ENCODE measurements at regions not wholly inside any gene's neighbourhood (a gene's known extent, or its start where the extent isn't known, plus 50 kb on each side); places are given as distances from the start of the nearest gene placed in this dataset.
"Not testable (repeated sequence)": the region's sequence is repeated elsewhere in the genome, so short reads cannot be mapped to it uniquely, and the experiment has no call there.

DNA sequence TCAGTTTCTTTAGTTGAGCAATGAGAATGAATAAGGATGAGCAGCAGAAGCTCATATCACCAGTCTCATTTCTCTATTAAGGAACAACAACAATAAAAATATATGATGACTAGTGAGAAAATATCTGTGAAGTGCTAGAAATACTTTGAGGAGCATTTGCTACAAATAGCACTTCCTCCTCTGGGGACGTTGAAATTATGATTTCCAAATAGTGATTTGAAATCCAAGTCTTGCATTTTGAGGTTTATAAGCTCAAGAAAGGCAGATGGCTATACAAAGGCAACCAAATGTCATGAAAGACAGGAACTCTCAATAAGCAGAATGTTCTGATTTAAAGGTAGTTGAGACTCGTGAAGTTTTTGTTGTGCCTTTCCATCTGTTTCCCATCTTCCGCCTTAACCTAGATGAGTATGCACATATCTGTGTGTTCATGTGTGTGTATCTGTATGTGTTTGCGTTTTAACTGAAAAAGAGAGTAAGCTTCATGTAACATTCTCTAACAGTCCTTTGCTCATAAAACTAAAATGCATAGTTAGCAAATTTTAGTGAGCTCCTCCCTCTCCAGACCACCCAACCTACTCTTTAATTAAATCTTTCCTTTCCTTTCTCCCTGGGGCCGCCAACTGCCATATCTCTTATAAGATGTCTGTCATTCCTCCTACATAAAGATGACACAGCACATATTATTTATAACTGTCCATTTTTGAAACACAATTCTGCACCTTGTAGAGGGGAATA is 222.6 kb upstream of the RASGEF1B start:
- no peak for DNase-seq (ENCODE audit: low read depth in 4 of 4, low spot score in 3 of 4)

DNA sequence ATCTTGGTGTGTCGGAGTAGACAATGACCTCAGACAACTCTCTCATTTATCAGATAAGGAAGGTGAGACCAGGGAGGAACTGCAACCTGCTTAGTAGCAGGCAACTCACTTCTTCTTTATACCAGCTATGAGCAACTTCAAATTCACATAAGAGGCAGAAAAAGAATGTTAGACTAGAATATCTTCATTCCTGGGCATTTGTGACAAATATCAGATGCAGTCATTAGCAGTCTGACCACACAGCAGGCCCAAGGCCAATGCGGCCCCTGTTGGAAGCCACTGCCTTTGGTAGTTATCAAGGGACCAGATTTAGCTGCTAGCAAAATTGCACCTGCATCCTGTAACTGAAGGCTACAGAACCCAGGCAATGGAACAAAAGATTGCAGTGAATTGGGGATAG is 219.2 kb upstream of the RASGEF1B start:
- DNase-seq (ENCODE audit: low read depth in 4 of 4, low spot score in 3 of 4): no peak

- DNase-seq (ENCODE audit: low read depth in 4 of 4, low spot score in 3 of 4): no peak
These were observed 216.4 kb upstream of the RASGEF1B start for GRCh38 chr4:81688085-81688484.

DNA sequence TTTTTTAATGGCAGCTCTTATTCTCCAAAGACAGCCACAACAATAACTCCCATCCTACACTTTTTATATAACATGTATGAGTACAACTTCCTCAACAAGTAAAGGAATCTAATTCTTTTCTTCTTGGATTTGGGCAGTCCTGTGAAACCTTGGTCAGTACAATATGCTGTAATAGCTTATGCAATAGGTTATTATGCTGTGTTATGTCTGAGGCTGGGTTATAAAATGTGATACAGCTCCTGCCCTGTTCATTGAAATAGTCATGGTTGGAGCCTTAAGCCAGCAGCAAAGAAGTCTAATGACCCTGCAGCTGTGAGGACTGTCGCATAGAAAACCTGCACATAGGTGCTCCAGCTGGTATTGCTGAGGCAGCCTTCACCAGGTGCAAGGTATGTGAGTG is 215.8 kb upstream of the RASGEF1B start:
- DNase-seq (ENCODE audit: low read depth in 4 of 4, low spot score in 3 of 4): no peak

GRCh38 chr4:81685104-81685503 is 213.4 kb upstream of the RASGEF1B start:
- no peak for DNase-seq (ENCODE audit: low read depth in 4 of 4, low spot score in 3 of 4)

DNA sequence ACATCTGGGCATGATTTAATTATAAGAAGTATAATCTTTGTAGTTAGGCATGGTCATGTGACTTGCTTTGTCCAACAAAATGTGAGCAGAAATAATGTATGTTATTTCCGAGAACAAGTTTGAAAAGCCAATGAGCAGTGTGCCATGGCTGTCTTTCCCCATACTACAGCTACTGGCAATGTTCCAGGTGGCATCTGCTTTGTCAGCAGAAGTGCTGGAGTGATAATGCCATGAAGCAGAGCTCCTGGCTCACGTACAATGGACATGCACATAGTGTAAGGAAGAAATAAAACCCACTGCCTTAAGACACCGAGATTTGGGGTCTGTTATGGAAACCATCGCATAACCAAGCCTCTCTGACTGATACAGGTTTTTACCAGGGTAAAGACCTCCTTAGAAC is 212.6 kb upstream of the RASGEF1B start:
- no peak for DNase-seq (ENCODE audit: low read depth in 4 of 4, low spot score in 3 of 4)

DNA sequence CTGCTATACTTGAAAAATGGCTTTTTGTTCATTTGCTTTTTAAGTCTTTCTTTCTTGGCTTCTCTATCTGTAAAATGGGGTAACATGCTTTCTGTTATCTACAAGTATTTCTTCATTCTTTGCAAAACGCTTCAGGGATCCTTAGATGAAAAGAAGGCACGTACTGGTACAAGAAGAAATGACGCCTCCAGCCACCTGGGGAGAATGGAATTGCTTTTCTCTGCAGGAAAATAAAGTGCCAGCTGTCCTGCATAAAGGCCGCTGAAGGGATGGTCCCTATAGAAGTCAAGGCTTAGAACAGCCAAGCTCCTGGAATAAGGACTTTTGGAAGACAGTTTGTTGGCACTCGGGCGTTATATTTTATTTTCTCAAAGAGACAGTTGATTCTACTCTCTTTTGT is 210.8 kb upstream of the RASGEF1B start:
- no peak for DNase-seq (ENCODE audit: low read depth in 4 of 4, low spot score in 3 of 4)

DNA sequence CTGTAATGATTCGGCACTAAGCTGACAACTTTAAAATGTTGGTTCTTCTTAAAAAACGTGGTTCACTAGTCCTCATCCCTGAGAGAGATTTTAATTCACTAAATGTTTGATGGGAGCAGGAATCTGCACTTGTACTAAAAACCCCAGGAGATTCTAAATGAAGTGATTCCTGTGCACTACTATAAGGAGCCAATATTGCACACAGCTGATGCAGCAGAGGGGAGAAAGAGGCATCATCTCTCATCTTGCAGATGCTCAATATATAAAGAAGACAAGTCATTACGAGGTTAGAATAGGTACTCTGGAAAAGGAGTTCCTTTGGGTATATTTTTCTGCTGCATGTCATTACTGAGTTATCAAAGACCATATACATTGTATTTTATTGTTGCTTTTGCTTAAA is 207.6 kb upstream of the RASGEF1B start:
- DNase-seq (ENCODE audit: low read depth in 4 of 4, low spot score in 3 of 4): no peak

DNA sequence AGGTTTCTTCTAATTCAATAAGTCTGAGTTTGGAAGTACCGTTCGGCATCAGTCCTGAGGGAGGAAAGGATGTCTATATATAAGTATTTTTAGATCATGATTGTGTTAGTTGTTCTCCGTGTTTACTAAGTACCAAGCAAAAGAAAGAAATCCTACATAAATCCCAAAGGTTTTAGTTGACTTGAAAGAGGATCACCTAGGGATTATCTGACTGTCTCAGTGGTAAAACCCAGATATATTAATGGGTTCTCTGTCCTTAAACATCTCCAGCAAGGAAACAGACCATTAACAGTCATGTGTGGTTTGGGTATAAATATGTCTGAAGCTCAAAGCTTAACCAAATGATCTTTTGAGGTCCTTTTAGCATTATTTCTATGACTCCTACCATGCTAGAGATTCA is 207.1 kb upstream of the RASGEF1B start:
- no peak for DNase-seq (ENCODE audit: low read depth in 4 of 4, low spot score in 3 of 4)

- DNase-seq (ENCODE audit: low read depth in 4 of 4, low spot score in 3 of 4): no peak
These were observed 204.8 kb upstream of the RASGEF1B start for GRCh38 chr4:81676537-81676936.

GRCh38 chr4:81675791-81676393 is 204.2 kb upstream of the RASGEF1B start:
- no peak for DNase-seq (ENCODE audit: low read depth in 4 of 4, low spot score in 3 of 4)

GRCh38 chr4:81673961-81674360 is 202.3 kb upstream of the RASGEF1B start:
- DNase-seq (ENCODE audit: low read depth in 4 of 4, low spot score in 3 of 4): no peak

DNA sequence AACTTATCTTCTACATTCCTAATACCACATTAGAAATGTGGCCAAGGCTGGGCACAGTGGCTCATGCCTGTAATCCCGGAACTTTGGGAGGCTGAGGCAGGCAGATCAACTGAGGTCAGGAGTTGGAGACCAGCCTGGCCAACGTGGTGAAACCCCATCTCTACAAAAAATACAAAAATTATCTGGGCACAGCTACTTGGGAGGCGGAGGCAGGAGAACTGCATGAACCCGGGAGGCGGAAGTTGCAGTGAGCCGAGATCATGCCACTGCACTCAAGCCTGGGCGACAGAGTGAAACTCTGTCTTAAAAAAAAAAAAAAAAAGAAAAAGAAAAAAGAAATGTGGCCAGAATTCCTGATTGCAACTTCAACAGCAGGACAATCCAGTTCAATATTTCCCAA is 196.6 kb upstream of the RASGEF1B start:
- DNase-seq (ENCODE audit: low read depth in 4 of 4, low spot score in 3 of 4): not testable (repeated sequence)

- no peak for DNase-seq (ENCODE audit: low read depth in 4 of 4, low spot score in 3 of 4)
These were observed 195.8 kb upstream of the RASGEF1B start for GRCh38 chr4:81667539-81667938.

DNA sequence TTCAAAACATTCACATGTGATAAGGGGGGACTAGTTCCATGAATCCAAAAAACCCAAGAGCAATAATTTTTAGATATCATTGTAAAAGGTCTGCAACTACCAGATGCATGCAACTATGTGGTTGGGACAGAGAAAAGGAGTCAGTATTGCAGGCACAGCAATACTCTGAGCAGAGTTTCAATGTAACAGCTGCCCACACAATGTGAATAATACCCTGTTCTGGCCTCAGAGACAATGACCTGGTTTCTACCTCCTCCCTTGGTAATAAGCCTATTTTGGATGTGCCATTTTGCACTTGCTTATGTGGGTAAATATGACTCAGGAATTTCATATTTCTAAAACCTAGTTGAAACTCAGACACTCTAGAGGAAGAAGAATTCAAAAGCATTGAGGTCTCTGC is 194.8 kb upstream of the RASGEF1B start:
- DNase-seq (ENCODE audit: low read depth in 4 of 4, low spot score in 3 of 4): no peak

DNA sequence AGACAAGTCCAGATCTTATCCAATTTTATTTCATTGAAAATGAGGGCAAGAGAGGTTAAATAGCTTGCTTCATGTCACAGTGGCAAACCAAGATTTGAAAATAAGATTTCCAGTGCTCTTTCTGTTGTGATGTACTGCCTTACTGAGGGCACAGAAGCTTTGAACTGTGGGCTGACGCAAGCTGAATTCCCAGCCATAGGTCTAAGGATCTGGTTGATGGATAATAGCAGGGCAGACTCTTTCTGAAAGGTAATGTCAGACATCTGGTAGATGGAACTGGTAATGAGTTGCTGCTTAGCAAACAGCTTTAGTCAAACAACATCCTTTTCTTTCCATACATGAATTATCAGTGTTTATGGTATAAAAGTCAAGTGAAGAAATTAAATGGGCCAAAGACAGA is 193.9 kb upstream of the RASGEF1B start:
- DNase-seq (ENCODE audit: low read depth in 4 of 4, low spot score in 3 of 4): no peak

GRCh38 chr4:81665045-81665444 is 193.3 kb upstream of the RASGEF1B start:
- DNase-seq (ENCODE audit: low read depth in 4 of 4, low spot score in 3 of 4): no peak

DNA sequence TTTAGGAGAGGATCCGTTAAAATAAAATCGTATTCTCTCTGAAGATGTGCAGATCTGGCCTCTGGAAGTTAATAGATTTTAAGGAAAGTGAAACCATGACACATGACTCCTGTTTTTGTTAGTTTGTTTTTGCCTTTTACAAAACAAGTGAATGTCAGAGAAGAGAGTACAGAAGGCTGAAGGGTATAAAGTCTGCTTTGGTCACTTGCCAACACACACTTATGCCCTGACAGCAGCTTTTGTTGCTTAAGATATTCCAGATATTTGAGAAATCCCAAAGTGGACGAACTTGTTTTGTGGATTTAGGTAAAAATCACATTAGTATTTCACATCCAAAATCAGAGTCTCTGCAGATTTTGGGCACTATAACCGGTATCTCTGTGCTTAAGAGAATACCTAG is 192.4 kb upstream of the RASGEF1B start:
- no peak for DNase-seq (ENCODE audit: low read depth in 4 of 4, low spot score in 3 of 4)

DNA sequence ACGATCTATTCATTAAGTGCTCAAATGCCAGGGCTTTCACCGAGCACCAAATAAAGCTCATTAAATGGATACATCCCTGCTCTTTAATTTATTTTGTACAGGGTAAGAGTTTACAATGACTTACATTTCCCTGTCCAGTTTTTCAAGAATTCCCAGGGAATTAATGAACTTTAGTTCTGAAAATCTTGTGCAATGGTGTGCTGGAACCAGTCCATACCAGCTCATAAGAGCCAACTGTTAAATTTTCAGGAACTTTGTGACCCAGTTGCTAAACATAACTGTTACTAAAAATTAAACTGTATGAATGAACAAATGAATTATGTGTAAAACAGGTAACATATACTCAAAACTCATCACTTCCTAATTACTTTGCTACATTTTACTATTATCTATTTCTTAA is 191.7 kb upstream of the RASGEF1B start:
- DNase-seq (ENCODE audit: low read depth in 4 of 4, low spot score in 3 of 4): no peak

- no peak for DNase-seq (ENCODE audit: low read depth in 4 of 4, low spot score in 3 of 4)
These were observed 187.3 kb upstream of the RASGEF1B start for GRCh38 chr4:81659051-81659450.

GRCh38 chr4:81652069-81652478 is 180.4 kb upstream of the RASGEF1B start:
- no peak for DNase-seq (ENCODE audit: low read depth in 4 of 4, low spot score in 3 of 4)

DNA sequence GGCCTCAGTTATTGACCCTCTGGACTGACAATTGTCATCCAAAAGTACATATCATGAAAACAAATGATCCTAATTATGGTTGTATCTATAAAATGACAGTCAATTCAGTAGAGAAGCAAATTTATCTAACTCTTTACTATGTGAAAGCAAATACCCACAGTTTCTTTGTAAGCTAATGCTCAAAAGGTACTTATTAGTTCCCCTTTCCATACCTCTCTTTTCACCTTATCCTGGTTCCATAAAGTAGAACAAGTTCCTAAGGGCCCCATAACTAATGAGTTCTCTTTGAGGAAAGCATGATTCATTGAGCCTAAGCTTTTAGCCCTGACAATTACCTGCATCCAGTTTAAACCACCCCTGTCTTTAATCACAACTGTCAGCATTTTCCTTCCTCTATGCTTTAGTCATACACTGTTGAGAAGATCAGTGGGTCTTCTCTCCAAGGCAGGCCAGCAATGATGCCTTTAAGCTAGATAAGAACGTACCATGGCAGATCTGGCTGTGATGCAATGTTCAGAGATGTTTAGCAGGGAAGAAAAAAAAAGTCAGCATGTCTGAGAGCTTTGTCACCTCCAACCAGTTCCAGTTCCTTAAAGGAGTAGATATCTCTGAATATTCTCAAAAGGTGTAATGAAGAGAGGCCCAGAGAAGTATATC is 179.7 kb upstream of the RASGEF1B start:
- DNase-seq (ENCODE audit: low read depth in 4 of 4, low spot score in 3 of 4): no peak

Data from left renal pelvis (tissue), 4 donors.